Uterus (tissue), 2 donors: ENCODE measurements at regions not wholly inside any gene's neighbourhood (a gene's known extent, or its start where the extent isn't known, plus 50 kb on each side); places are given as distances from the start of the nearest gene placed in this dataset.

ENCODE experiments used
- CTCF ChIP-seq, 4 experiments: fragments of 200-600 bp in 2 of 4; fragments of 450-650 bp in 2 of 4; sonication (generic) in 2 of 4; IDR thresholded peaks; one replicate each; pipeline ENCODE4 v1.5.1; 2016 to 2019; ENCODE audit warnings: antibody characterized with exemption in 4 of 4, mild to moderate bottlenecking in 2 of 4, moderate library complexity in 1 of 4
- POLR2A ChIP-seq, 2 donors: fragments of 450-650 bp; IDR thresholded peaks; one replicate each; pipeline ENCODE4 v1.6.1; 2016; ENCODE audit warnings: antibody characterized with exemption in 2 of 2, mild to moderate bottlenecking in 1 of 2, moderate library complexity in 1 of 2

DNA sequence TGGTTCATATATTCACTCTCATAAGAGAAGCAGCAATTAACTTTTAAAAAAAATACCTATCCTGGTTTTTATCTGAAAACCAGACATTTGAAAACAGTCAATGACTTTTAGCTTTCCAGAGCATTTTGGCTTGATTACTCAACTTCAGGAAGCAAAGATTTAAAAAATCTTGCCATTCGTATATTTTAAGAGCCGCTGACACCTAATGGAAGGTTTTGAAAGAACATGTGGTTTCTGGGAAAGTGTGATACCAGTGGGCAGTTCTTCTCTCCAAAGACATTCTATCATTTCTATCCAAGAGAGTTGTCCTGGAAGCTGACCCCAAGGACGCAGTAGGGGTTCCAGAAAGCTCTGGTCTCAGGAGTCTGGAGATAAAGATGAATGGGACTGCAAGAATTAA is 234.7 kb downstream of the TTC32 start:
- TF ChIP-seq POLR2A (IDR thresholded peaks at IDR 0.05) (no peak), CTCF (IDR thresholded peaks at IDR 0.05) (no peak)
